Esophagus muscularis mucosa (tissue), 4 donors: ENCODE measurements at regions not wholly inside any gene's neighbourhood (a gene's known extent, or its start where the extent isn't known, plus 50 kb on each side); places are given as distances from the start of the nearest gene placed in this dataset.

ENCODE experiments used
- DNase-seq: peaks from one replicate; pipeline ENCODE4 v3.0.0-alpha.2; 2017; ENCODE audit errors: extremely low spot score
- H3K27ac ChIP-seq, 4 donors: fragments of 200-600 bp; sonication (generic); replicated peaks in 1 of 4; 1 replicate in 3 of 4; 2 replicates in 1 of 4; pipeline ENCODE4 v1.5.1; 2016 to 2019; ENCODE audit warnings: mild to moderate bottlenecking in 1 of 4
- H3K27me3 ChIP-seq, 4 donors: fragments of 200-600 bp; sonication (generic); one replicate each; pipeline versions ENCODE4 v1.5.1 to v1.6.0; 2016 to 2019
- H3K36me3 ChIP-seq, 4 donors: fragments of 200-600 bp; sonication (generic); one replicate each; pipeline ENCODE4 v1.5.1; 2016 to 2019
- H3K4me1 ChIP-seq, 4 donors: fragments of 200-600 bp; sonication (generic); one replicate each; pipeline ENCODE4 v1.5.1; 2016 to 2019
- H3K4me3 ChIP-seq, 4 donors: fragments of 200-600 bp; sonication (generic); 1 replicate in 2 of 4; 2 replicates in 2 of 4; pipeline ENCODE4 v1.5.1; 2016 to 2019; ENCODE audit warnings: mild to moderate bottlenecking in 4 of 4, moderate library complexity in 1 of 4
- H3K9me3 ChIP-seq, 4 donors: fragments of 200-600 bp; sonication (generic); 1 replicate in 3 of 4; 2 replicates in 1 of 4; pipeline ENCODE4 v1.5.1; 2016 to 2019
- CTCF ChIP-seq, 3 experiments: fragments of 200-600 bp in 2 of 3; fragments of 450-650 bp in 1 of 3; sonication (generic) in 2 of 3; IDR thresholded peaks; one replicate each; pipeline ENCODE4 v1.5.1; 2017 to 2019; ENCODE audit warnings: antibody characterized with exemption in 3 of 3, mild to moderate bottlenecking in 2 of 3, moderate library complexity in 1 of 3
- EP300 ChIP-seq: sonication (generic); formaldehyde crosslinking; IDR thresholded peaks from one replicate; pipeline ENCODE4 v1.6.1; 2017; ENCODE audit warnings: antibody characterized with exemption
- POLR2A ChIP-seq: fragments of 450-650 bp; IDR thresholded peaks from one replicate; pipeline ENCODE4 v1.6.1; 2017; ENCODE audit warnings: antibody characterized with exemption, moderate library complexity, mild to moderate bottlenecking, low read depth
- POLR2AphosphoS5 ChIP-seq, 2 donors: sonication (generic); formaldehyde crosslinking; IDR thresholded peaks; one replicate each; pipeline ENCODE4 v1.6.1; 2017; ENCODE audit warnings: antibody characterized with exemption in 2 of 2
- WGBS: methylation state at CpG from one replicate; pipeline ENCODE4 v1.1.5; 2018; 5-methylcytosine and 5-hydroxymethylcytosine counted together
- intact Hi-C: fragments of 100-400 bp; cut with DNase I; formaldehyde crosslinking; loops from one replicate; pipeline ENCODE4 v1.15.1; 2023

- WGBS, result 47% methylated on average over 3 of the region's 3 CpGs
- Histone ChIP-seq H3K4me3 (no peak overlapping the region), H3K4me1 (peaks cover 0 to 10% (median 6%) of the 10 kb centered on the region in 4 donors), H3K36me3 (no peaks in the 10 kb centered on the region), H3K27ac (no peak overlapping the region), H3K9me3 (no peaks in the 10 kb centered on the region), H3K27me3 (no peaks in the 10 kb centered on the region)
- no peak for DNase-seq
- intact Hi-C loops, result no loop called here
- TF ChIP-seq CTCF (IDR thresholded peaks at IDR 0.05), result no peak
- no peak for TF ChIP-seq POLR2A
- no peak for TF ChIP-seq POLR2AphosphoS5 (IDR thresholded peaks at IDR 0.05)
- no peak for TF ChIP-seq EP300
Observed at GRCh38 chr5:103674739-103675138, 112.2 kb upstream of the NUDT12 start.

- no peak overlapping the region for H3K4me3 ChIP-seq
- WGBS, result 55% methylated on average over 1 of the region's 1 CpG
- intact Hi-C loops, result no loop called here
- no peak for DNase-seq
- no peaks in the 10 kb centered on the region for H3K9me3 ChIP-seq
- TF ChIP-seq EP300 (no peak), POLR2AphosphoS5 (IDR thresholded peaks at IDR 0.05) (no peak), CTCF (IDR thresholded peaks at IDR 0.05) (no peak), POLR2A (no peak)
- H3K4me1 ChIP-seq, result peaks cover 0 to 10% (median 6%) of the 10 kb centered on the region in 4 donors
- no peaks in the 10 kb centered on the region for H3K27me3 ChIP-seq
- no peaks in the 10 kb centered on the region for H3K36me3 ChIP-seq
- H3K27ac ChIP-seq, result no peak overlapping the region
Observed at GRCh38 chr5:103674251-103674650, 111.7 kb upstream of the NUDT12 start.

GRCh38 chr5:103669615-103670014 lies 107.0 kb upstream of the NUDT12 start:
- Histone ChIP-seq H3K27ac (no peak overlapping the region), H3K4me1 (peaks cover 0 to 4% (median 2%) of the 10 kb centered on the region in 4 donors), H3K9me3 (no peaks in the 10 kb centered on the region), H3K4me3 (no peak overlapping the region), H3K36me3 (no peaks in the 10 kb centered on the region), H3K27me3 (no peaks in the 10 kb centered on the region)
- WGBS, result 66% methylated on average over 5 of the region's 5 CpGs
- intact Hi-C loops, result no loop called here
- no peak for DNase-seq
- TF ChIP-seq EP300, result no peak
- TF ChIP-seq POLR2A, result no peak
- TF ChIP-seq CTCF (IDR thresholded peaks at IDR 0.05), result no peak
- TF ChIP-seq POLR2AphosphoS5 (IDR thresholded peaks at IDR 0.05), result no peak

GRCh38 chr5:103668281-103668680 lies 105.7 kb upstream of the NUDT12 start:
- no peaks in the 10 kb centered on the region for H3K27me3 ChIP-seq
- peaks cover 0 to 5% (median 0%) of the 10 kb centered on the region in 4 donors for H3K9me3 ChIP-seq
- no peak overlapping the region for H3K27ac ChIP-seq
- WGBS, result 84% methylated on average over 3 of the region's 3 CpGs
- H3K4me3 ChIP-seq, result no peak overlapping the region
- H3K36me3 ChIP-seq, result no peaks in the 10 kb centered on the region
- DNase-seq, result no peak
- intact Hi-C loops, result no loop called here
- H3K4me1 ChIP-seq, result no peaks in the 10 kb centered on the region
- no peak for TF ChIP-seq POLR2A
- TF ChIP-seq POLR2AphosphoS5 (IDR thresholded peaks at IDR 0.05), result no peak
- TF ChIP-seq CTCF (IDR thresholded peaks at IDR 0.05), result no peak
- no peak for TF ChIP-seq EP300

GRCh38 chr5:103667068-103667467 lies 104.5 kb upstream of the NUDT12 start:
- no peak overlapping the region for H3K27ac ChIP-seq
- no peaks in the 10 kb centered on the region for H3K27me3 ChIP-seq
- intact Hi-C loops, result no loop called here
- peaks cover 0 to 8% (median 0%) of the 10 kb centered on the region in 4 donors for H3K9me3 ChIP-seq
- no peaks in the 10 kb centered on the region for H3K36me3 ChIP-seq
- WGBS, result 59% methylated on average over 3 of the region's 3 CpGs
- H3K4me3 ChIP-seq, result no peak overlapping the region
- H3K4me1 ChIP-seq, result no peaks in the 10 kb centered on the region
- TF ChIP-seq POLR2A (no peak), EP300 (no peak), POLR2AphosphoS5 (IDR thresholded peaks at IDR 0.05) (no peak), CTCF (IDR thresholded peaks at IDR 0.05) (no peak)
- DNase-seq, result no peak
